Esophagus squamous epithelium (tissue), 4 donors: ENCODE measurements at regions not wholly inside any gene's neighbourhood (a gene's known extent, or its start where the extent isn't known, plus 50 kb on each side); places are given as distances from the start of the nearest gene placed in this dataset.

Source experiments
- CTCF ChIP-seq, 6 experiments: fragments of 450-650 bp in 4 of 6; fragments of 200-600 bp in 2 of 6; sonication (generic) in 2 of 6; IDR thresholded peaks; one replicate each; pipeline ENCODE4 v1.5.1; 2016 to 2019; ENCODE audit warnings: antibody characterized with exemption in 6 of 6, mild to moderate bottlenecking in 4 of 6, moderate library complexity in 4 of 6
- POLR2A ChIP-seq, 4 donors: fragments of 450-650 bp; IDR thresholded peaks; one replicate each; pipeline ENCODE4 v1.6.1; 2017; ENCODE audit warnings: antibody characterized with exemption in 4 of 4, mild to moderate bottlenecking in 4 of 4, moderate library complexity in 3 of 4

- TF ChIP-seq CTCF (IDR thresholded peaks at IDR 0.05) (no peak), POLR2A (IDR thresholded peaks at IDR 0.05) (no peak)
Observed at GRCh38 chr12:115478505-115478904, 794.5 kb upstream of the TBX3 start.
